Activated naive CD4-positive, alpha-beta T cell treated with anti-CD3 and anti-CD28 coated beads, Interleukin-2, amount 50 U/mL, for 24 hours (primary cell): ENCODE measurements at regions not wholly inside any gene's neighbourhood (a gene's known extent, or its start where the extent isn't known, plus 50 kb on each side); places are given as distances from the start of the nearest gene placed in this dataset.

Source experiments
- H3K27ac Mint-ChIP-seq: one replicate; pipeline ENCODE4 v1.8.0; 2021; ENCODE audit warnings: mild to moderate bottlenecking, mixed read lengths
- H3K27me3 Mint-ChIP-seq: one replicate; pipeline ENCODE4 v1.8.0; 2021; ENCODE audit warnings: mixed read lengths
- H3K36me3 Mint-ChIP-seq: one replicate; pipeline ENCODE4 v1.8.0; 2021; ENCODE audit warnings: mixed read lengths
- H3K4me1 Mint-ChIP-seq: one replicate; pipeline ENCODE4 v1.8.0; 2021; ENCODE audit warnings: mixed read lengths
- H3K4me3 Mint-ChIP-seq: one replicate; pipeline ENCODE4 v1.8.0; 2021; ENCODE audit warnings: mild to moderate bottlenecking, mixed read lengths
- H3K9me3 Mint-ChIP-seq: one replicate; pipeline ENCODE4 v1.8.0; 2021; ENCODE audit warnings: mixed read lengths

DNA sequence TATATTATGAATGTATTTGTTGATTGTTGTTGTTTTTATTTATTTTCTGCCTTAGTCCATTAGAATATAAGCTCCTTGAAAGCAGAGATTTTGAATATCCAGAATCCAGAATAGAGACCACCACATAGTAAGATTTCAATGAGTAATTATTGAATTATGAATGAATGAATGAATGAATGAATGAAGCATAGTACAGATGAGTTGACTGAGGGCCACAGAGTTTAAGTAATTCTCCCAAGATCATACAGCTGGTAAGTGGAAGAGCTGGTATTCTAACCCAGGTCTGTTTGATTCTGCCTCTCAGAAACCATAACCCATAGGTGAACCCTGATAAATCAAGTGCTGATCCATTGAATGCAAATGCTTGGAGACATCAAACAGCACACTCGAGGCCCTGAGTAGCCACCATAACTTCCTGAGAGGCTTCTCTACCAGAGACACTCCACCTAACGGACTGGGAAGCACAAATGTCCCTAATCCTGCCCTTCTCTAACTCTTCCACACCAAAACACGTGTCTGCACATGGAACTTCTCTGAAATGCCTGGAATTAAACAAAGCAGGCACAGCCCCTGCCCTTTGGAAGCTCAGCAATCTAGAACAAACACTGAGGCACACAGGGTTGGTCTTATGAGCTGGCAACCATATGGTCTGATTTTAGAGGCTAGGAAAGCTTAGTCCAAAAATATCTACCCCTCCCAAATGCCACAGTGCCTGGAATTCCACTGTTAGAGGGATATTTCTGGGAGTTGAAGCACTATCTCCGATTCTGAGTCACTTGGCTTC lies 190.1 kb downstream of the FOXO1 start:
- Mint-ChIP-seq H3K27me3 (no peaks in the 10 kb centered on the region), H3K36me3 (no peaks in the 10 kb centered on the region), H3K9me3 (no peaks in the 10 kb centered on the region), H3K27ac (peak overlapping the region; percentile 43), H3K4me3 (no peak overlapping the region), H3K4me1 (peaks cover 59% of the 10 kb centered on the region)

GRCh38 chr13:40477623-40478608 lies 188.5 kb downstream of the FOXO1 start:
- H3K9me3 Mint-ChIP-seq, result no peaks in the 10 kb centered on the region
- H3K4me1 Mint-ChIP-seq, result peaks cover 73% of the 10 kb centered on the region
- H3K36me3 Mint-ChIP-seq, result no peaks in the 10 kb centered on the region
- H3K4me3 Mint-ChIP-seq, result no peak overlapping the region
- H3K27me3 Mint-ChIP-seq, result no peaks in the 10 kb centered on the region
- peak overlapping the region; percentile 10 for H3K27ac Mint-ChIP-seq

- peaks cover 76% of the 10 kb centered on the region for H3K4me1 Mint-ChIP-seq
- no peak overlapping the region for H3K4me3 Mint-ChIP-seq
- no peaks in the 10 kb centered on the region for H3K36me3 Mint-ChIP-seq
- no peaks in the 10 kb centered on the region for H3K9me3 Mint-ChIP-seq
- peak overlapping the region; percentile 51 for H3K27ac Mint-ChIP-seq
- no peaks in the 10 kb centered on the region for H3K27me3 Mint-ChIP-seq
Measured at GRCh38 chr13:40478775-40479174, 187.7 kb downstream of the FOXO1 start.

GRCh38 chr13:40479196-40479845 lies 187.1 kb downstream of the FOXO1 start:
- Mint-ChIP-seq H3K27ac (no peak overlapping the region), H3K9me3 (no peaks in the 10 kb centered on the region), H3K36me3 (no peaks in the 10 kb centered on the region), H3K4me3 (no peak overlapping the region), H3K4me1 (peaks cover 77% of the 10 kb centered on the region), H3K27me3 (no peaks in the 10 kb centered on the region)

DNA sequence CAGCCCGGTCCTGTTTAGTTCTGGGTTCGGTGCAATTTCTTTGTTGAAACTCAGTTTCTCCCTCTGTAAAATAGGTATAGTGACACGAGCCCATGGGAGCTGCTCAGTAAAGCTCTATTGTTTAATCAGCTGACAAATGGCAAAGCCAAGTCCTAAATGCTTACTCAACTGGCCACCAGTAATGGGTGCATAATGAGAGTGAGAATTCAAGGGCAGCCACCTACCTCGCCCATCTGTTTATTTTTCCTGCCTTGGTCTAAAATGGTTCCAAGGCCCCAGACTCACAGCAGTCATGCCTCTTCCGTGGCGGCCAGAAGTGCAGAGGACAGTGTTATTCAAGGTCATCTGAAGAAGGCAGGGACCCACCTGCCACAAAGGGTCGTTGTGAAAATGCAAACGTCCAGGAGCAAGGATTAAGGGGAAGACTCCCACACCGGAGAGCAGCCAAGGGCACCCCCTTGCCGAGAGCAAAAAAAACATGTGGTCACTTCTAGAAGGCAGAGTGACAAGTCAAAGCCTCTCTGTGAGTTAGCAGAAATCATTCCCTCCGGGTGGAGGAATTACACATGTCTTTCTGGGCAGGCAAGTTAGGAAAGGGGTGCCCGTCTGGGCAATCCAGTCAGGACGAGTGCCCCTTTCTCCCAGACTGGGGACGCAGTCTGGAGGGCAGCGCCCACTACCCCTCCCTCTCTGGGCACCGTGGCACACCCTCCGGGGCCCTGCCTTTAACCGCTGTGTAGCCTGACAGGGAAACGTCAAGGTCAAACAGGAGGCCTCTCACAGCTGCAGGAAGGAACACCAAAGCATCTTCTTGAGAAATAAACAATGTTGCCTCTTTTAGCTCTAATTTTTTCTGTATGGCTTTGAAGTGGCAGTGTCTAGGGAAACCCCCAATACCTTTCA lies 186.2 kb downstream of the FOXO1 start:
- peaks cover 80% of the 10 kb centered on the region for H3K4me1 Mint-ChIP-seq
- H3K27ac Mint-ChIP-seq, result peak overlapping the region; percentile 42

DNA sequence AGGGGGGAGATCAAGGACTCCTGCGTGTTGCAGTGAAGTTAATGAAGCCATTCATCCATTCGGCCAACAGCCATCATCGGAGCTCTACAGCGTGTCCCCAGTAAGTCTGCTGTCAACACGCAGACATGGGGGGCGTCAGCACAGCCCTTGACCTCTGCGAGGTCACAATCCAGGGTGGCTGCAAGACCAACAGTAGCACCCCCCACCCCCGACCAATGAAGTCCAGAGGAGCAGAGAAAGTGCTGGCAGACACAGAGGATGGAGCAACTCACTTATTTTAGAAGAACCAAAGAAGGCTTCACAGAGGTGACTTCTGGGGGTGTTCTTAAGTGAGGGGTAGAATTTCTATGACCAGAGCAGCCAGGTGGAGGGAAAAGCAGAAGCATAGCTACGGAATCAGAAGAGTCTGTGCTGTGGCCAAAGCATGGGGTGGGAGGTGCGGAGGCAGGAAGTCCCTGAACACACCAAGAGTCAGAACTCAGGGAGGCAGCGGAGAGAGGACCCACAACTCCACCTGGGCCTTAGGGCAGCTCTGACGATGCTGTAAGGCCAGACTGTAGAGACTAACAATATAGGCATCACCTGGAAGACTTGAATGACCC lies 185.4 kb downstream of the FOXO1 start:
- peaks cover 80% of the 10 kb centered on the region for H3K4me1 Mint-ChIP-seq
- no peaks in the 10 kb centered on the region for H3K36me3 Mint-ChIP-seq
- no peaks in the 10 kb centered on the region for H3K9me3 Mint-ChIP-seq
- no peaks in the 10 kb centered on the region for H3K27me3 Mint-ChIP-seq
- peak overlapping the region; percentile 43 for H3K27ac Mint-ChIP-seq
- H3K4me3 Mint-ChIP-seq, result peak overlapping the region; percentile 57

More for the DNA sequence above, 186.2 kb downstream of the FOXO1 start:
- Mint-ChIP-seq H3K36me3 (no peaks in the 10 kb centered on the region), H3K9me3 (no peaks in the 10 kb centered on the region), H3K4me3 (peak overlapping the region; percentile 7), H3K27me3 (no peaks in the 10 kb centered on the region)

DNA sequence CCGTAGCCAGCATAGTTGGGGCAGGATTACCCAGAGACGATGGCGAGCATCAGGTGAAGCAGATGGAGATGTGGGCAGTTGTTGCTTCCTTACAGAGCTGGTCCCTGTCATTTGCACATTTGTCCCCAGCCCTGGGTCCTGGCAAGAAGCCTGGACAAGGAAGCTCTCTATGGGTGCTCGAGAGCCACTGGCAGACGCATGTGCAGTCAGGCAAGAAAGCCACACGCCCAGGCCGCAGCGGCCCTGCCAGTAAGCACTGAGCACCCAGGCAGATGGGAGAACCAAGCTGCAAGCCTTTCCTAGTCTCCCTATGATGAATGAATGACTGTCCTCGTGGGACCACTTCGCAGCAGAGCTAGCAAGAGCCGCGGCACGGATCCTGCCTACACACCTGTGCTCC lies 182.8 kb downstream of the FOXO1 start:
- peak overlapping the region; percentile 92 for H3K27ac Mint-ChIP-seq
- no peak overlapping the region for H3K4me3 Mint-ChIP-seq
- H3K9me3 Mint-ChIP-seq, result no peaks in the 10 kb centered on the region
- H3K36me3 Mint-ChIP-seq, result no peaks in the 10 kb centered on the region
- H3K4me1 Mint-ChIP-seq, result peaks cover 83% of the 10 kb centered on the region
- no peaks in the 10 kb centered on the region for H3K27me3 Mint-ChIP-seq

- H3K4me3 Mint-ChIP-seq, result peak overlapping the region; percentile 70
Measured at GRCh38 chr13:40484101-40484800, 182.2 kb downstream of the FOXO1 start.

DNA sequence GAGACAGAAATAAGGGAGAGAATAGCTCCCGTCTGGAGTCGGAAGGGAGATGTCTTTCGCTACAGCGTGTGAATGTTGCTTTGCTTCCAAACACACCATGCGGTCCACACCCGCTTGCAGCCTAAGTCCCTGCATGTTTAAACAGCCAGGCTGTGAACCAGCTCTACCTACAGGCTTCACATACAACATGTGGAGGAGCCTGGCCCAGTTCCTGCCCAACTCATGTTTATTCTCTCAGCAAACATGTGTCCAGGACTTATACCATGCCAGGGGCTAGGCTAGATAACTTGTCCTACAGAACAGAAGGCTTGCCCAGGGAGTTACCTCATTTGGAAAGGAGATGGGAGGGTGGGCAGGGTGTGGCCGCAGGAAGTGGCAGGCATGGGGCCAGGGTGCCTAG lies 181.5 kb downstream of the FOXO1 start:
- peak overlapping the region; percentile 70 for H3K4me3 Mint-ChIP-seq
- peak overlapping the region; percentile 92 for H3K27ac Mint-ChIP-seq
- H3K36me3 Mint-ChIP-seq, result no peaks in the 10 kb centered on the region
- H3K9me3 Mint-ChIP-seq, result no peaks in the 10 kb centered on the region
- H3K4me1 Mint-ChIP-seq, result peaks cover 92% of the 10 kb centered on the region
- no peaks in the 10 kb centered on the region for H3K27me3 Mint-ChIP-seq

More at GRCh38 chr13:40484101-40484800, 182.2 kb downstream of the FOXO1 start:
- H3K4me1 Mint-ChIP-seq, result peaks cover 90% of the 10 kb centered on the region
- H3K27me3 Mint-ChIP-seq, result no peaks in the 10 kb centered on the region
- H3K9me3 Mint-ChIP-seq, result no peaks in the 10 kb centered on the region
- H3K36me3 Mint-ChIP-seq, result no peaks in the 10 kb centered on the region
- peak overlapping the region; percentile 92 for H3K27ac Mint-ChIP-seq

- Mint-ChIP-seq H3K27me3 (no peaks in the 10 kb centered on the region), H3K4me3 (peak overlapping the region; percentile 72), H3K27ac (peak overlapping the region; percentile 95), H3K36me3 (no peaks in the 10 kb centered on the region), H3K4me1 (peaks cover 89% of the 10 kb centered on the region), H3K9me3 (no peaks in the 10 kb centered on the region)
Measured at GRCh38 chr13:40485611-40486517, 180.6 kb downstream of the FOXO1 start.

- peaks cover 89% of the 10 kb centered on the region for H3K4me1 Mint-ChIP-seq
- H3K4me3 Mint-ChIP-seq, result no peak overlapping the region
- no peaks in the 10 kb centered on the region for H3K9me3 Mint-ChIP-seq
- no peaks in the 10 kb centered on the region for H3K27me3 Mint-ChIP-seq
- H3K36me3 Mint-ChIP-seq, result no peaks in the 10 kb centered on the region
- peak overlapping the region; percentile 95 for H3K27ac Mint-ChIP-seq
Measured at GRCh38 chr13:40486518-40487163, 179.8 kb downstream of the FOXO1 start.

- Mint-ChIP-seq H3K9me3 (no peaks in the 10 kb centered on the region), H3K4me3 (peak overlapping the region; percentile 56), H3K4me1 (peaks cover 82% of the 10 kb centered on the region), H3K27me3 (no peaks in the 10 kb centered on the region), H3K27ac (peak overlapping the region; percentile 94), H3K36me3 (no peaks in the 10 kb centered on the region)
Measured at GRCh38 chr13:40488869-40489391, 177.5 kb downstream of the FOXO1 start.
